ENCODE measurements at regions not wholly inside any gene's neighbourhood (a gene's known extent, or its start where the extent isn't known, plus 50 kb on each side); places are given as distances from the start of the nearest gene placed in this dataset.

DNA sequence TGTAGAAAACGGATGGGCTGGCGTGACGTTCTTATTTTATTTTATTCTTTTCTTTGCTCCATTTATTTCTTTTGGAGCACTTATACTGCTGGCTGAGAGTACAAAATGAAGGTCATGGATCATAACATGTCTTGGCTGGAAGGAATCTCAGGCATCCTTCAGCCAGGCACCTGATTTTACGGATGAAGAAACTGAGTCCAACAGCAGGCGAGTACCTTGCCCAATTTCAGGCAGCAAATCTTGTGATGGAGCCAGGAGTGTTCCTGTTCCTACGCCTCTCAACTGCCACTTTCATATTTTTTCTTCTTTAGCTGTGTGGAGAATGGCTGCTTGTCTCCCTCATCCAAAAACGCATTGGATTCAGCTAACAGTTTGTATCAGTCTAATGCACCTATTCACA is 332.1 kb upstream of the IGFBP7 start:
- TF ChIP-seq CTCF (IDR thresholded peaks at IDR 0.05) (no peak), ZFX (IDR thresholded peaks at IDR 0.05; ENCODE audit: borderline replicate concordance) (no peak)

Data from 22Rv1 (cell line).